Stimulated activated CD4-positive, alpha-beta T cell treated with anti-CD3 and anti-CD28 coated beads, Interleukin-2, amount 100 ng/mL, for 4 hours (primary cell): ENCODE measurements at regions not wholly inside any gene's neighbourhood (a gene's known extent, or its start where the extent isn't known, plus 50 kb on each side); places are given as distances from the start of the nearest gene placed in this dataset.

Experiments
- DNase-seq: peaks from one replicate; pipeline ENCODE4 v3.0.0-alpha.2; 2020; ENCODE audit warnings: low read depth

DNA sequence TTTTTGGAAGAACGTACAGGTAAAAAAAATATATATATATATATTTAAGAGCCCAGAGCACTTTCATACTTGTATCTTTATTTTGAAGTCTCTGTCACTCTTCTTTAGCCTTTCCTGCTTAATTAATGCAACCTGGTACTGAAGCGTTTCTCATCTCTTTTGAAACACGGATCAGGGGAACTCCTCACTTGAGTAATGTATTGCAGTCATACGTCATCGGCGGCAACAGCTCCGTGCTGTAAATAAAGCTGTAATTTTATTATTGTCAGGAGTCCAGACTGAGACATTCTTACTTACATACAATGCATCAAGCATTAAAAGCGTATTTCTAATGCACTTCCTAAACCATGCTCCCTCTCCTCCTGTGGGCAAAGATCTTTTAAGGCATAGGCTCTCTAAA is 514.7 kb downstream of the SOX11 start:
- DNase-seq, result no peak

DNA sequence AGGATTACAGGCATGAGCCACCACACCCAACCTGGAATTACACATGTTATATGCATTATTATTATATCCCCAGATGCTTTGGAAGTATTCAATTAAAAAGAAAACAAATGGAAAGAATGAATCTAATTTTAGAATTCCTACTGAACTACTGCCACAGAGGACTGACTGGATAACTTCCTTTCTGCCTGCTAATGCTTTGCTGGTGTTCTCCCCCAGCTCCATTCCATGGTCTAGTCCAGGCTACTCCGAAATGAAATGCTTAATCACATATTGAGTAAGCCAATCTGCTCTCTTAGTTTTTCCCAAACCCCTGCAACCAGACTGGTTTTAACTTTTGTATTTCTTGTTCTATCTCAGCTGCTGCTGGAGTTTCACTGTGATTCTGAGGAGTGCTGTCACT is 519.1 kb downstream of the SOX11 start:
- DNase-seq, result no peak

DNA sequence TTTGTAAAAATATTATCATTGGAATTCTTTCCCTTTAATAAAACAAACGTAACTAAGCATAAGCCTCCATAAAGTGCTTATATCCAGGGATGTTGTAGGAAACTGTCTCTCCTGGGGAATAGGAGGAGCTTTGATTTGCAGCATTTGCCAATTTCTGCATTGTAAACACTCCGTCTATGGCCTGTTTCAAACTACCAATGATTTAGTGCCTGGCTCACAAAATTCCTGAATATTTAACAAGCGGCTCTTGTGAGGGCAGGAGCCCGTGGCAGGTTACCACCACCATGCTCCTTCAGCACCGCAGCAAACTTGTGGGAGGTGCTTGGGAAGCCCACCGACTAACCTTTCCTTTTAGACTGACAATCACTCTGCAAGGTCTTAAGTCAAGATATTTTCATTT is 520.3 kb downstream of the SOX11 start:
- no peak for DNase-seq

DNA sequence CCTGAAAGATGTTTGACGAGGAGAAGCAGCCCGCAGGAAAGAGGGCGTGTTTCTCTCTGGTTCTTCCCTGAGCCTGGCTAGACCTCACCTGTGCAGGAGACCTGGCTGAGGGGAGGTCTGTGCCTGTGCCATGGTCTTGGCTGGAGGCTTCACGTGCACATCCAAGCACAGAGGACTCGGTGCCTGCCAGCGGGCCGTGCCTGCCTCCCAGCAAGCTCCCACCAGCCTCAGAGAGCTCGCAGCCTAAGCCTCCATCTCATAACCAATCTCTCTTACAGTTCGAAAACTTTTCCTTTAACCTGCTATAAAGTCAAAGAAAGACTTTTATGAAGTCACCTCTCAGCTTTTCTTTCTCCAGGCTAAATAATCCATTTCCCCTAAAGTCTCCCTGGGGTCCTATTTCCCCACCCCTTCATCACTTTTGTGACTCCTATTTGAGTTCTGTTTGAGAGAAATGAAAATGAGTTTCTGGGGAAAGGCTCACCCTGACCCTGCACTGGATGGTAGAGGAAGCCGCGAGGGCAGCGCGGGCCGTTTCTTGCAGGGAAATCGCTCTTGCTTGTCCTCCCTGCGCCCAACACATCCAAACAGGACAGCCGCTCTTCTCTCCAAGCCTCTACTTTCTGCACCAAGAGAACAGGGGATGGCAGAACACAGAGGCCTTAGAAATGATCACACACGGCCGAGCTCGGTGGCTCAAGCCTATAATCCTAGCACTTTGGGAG is 521.0 kb downstream of the SOX11 start:
- DNase-seq, result no peak

DNA sequence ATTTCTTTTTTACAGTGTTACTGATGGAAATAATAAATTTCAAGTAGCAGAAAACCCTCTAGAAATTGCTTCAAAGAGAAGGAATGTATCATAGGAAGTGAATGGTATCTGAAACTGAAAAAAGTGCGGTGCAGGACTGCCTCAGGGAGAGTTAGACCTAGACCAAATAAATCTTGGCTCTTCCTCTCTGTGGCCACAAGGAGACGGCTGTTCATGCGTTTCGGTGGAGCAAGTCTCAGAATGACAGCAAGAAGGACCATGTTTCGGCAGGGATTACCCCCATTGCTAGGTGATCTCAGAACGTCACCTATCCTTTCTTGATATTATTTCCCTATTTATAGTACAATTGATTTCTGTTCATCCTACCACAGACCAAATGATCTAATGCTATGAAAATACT is 522.3 kb downstream of the SOX11 start:
- DNase-seq, result no peak

DNA sequence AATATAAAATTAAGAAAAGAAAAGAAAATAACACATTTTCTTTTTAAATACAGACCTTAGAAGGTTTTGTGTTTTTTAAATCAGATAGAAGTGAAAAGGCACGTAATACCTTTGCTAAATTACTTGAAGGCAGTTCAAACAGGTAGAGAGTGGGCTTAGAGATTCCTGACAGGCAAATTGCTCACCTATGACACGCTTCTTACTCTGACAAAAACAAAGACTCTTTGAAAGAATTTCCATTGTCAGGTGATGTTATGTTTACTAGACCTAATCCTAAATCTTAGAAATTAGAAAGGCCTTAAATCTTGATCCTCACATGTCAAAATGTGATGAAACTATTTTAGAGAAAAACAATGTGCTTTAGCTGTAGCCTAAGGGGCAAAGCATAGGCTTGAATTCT is 522.9 kb downstream of the SOX11 start:
- no peak for DNase-seq

DNA sequence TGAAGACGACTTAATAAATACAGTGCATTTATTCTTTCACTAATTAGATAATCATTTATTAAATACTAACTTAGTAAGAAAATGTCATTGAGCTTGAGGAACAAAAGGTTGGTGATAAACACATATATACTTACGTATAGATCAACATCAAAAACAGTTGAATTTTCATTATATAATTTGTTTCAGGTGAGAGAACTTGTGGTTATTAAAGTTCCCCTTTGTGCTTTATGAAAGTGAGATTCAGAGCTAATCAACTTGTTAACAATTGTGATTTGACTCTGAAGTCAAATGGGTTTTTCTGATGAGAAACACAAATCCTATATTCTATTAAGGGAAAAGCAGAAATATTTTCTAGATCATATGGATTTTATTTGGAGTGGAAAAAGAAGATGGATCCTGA is 524.0 kb downstream of the SOX11 start:
- no peak for DNase-seq

DNA sequence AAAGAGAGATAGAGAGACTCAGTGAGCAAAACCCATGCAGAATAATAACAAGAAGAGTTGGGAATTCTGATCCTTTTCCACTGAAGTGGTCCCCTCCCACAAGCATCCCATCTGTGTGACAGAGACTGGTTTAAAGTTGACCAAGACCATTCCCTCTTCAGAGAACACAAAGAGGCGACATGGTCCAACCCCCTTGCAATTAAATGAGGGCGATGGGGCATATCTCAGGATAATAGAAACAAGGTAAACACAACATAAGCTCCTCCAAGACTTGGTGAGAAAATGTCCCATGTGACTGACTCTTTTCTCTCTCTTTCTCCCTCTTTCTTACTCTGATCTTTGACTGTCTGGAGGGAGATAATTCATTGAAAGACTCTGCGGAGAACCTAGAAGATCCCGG is 526.7 kb downstream of the SOX11 start:
- DNase-seq, result no peak

DNA sequence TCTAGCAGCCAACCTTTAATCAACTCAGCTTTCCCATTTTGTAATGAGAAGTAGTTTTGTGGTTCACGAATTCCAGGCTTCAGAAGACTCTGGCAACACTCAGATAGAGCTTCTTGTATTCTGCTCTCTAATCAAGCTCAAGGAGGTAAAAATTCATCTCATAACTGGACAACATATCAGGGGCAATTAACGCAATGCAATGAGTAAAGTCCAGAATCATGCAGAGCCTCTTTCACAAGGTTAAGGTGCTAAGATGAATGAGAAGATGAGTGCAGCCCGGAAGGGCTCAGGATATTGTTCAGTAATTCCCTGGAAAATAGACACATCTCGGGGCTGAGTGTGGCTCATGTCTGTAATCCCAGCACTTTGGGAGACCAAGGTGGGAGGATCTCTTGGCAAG is 527.7 kb downstream of the SOX11 start:
- no peak for DNase-seq

DNA sequence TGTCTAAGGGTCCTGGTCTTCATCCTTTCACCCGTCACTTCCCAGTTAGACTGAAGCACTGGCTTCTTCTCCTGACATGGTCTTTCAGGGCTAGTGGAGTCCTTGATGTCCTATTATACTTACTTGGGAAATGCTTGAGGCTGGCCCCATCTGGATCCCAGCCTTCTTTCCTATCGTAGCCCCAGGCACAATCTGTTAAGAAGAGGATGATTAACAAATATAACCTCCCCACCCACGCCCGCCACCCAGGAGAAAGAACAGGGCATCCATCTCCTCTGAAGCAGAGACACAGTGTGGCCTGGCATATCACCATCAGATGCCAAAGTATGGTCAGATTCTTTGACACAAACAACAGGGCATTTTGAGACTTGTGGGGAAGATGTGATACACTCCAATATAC is 530.1 kb downstream of the SOX11 start:
- no peak for DNase-seq

DNA sequence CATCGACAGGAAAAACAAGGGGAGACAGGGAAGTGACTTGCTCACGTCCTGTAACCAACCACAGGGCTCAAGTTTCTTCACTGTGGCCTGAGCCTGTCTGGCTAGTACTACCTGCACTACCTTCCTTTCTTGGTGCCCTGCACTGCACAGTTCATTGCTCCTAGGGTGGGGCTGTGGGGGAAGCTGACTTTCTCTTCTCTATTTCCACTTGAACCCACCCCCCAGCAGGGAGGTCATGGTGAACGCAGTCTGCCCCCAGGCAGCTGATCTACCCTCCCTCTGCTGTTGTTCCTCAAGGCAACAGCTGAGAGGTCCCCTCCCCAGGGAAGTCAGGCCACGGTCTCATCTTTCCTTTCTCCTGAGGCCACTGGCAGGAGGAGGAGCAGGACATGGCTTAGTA is 532.1 kb downstream of the SOX11 start:
- DNase-seq, result no peak

DNA sequence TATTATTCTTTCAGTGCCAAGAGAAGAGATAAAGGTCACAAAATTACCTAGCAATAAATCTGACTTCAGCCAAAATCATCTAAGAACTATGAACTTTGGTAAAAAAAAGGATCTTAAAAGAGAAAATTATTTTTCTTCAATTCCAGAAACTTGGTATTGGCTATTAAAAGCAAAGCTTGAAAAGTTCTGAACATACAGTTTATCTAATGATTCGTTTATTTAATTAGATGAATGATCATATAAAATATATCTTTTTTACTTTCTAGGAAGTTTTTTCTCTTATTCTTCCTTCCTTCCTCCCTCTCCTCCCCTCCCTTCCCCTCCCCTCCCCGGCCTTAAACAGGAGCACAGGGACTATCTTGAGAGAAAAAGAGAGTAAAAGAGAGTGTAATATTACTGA is 536.1 kb downstream of the SOX11 start:
- no peak for DNase-seq

DNA sequence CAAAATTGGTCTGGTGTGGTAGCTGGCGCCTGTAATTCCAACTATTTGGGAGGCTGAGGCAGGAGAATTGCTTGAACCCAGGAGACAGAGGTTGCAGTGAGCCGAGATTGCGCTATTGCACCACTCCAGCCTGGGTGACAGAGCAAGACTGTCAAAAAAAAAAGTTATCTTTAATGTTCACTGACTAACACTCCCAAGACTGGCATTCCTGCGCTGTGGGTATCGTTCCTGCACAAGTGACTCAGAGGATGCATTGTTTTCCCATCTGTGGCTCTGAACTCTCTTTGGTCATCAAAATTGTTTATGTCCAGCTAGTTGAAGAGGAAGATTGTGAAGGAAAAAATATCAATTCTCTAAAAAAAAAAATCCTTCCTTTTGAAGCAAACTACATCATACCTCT is 539.0 kb downstream of the SOX11 start:
- DNase-seq, result no peak

DNA sequence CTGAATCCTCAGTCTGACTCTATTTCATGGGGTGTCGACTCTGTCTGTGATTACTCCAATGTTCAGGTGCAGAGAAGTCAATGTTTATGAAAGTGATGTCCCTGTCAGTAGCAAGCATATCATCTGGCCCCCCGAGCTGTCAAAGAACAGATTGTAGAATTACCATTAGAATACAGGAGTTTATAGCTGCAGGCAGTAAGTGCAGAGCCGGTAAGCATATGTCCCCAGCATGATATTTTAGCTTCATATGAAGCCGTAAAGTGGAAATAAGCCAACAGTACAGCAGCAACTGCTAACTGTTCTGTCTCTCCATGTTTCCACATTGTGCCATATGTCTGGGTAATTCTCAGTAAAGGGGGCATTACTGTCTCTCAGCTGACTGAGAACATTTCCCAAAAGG is 541.8 kb downstream of the SOX11 start:
- DNase-seq, result no peak

DNA sequence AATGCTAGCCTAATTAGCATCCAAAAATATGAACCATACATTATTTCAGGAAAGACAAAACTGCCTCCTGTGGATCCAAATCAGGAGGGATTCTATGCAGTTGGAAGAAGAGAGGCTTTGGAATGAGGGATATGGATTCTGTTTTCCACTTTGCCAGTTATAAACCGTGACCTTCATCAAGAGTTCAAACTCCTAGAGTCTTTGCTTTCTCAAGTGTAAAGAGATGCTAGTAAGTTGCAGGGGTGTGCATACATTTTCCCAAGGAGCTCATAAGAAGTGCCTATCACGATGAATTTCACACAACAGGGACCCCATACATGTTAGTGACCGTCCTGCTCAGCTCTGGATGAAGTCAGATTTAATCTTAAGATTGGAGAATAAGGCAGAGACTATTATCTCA is 542.5 kb downstream of the SOX11 start:
- no peak for DNase-seq

DNA sequence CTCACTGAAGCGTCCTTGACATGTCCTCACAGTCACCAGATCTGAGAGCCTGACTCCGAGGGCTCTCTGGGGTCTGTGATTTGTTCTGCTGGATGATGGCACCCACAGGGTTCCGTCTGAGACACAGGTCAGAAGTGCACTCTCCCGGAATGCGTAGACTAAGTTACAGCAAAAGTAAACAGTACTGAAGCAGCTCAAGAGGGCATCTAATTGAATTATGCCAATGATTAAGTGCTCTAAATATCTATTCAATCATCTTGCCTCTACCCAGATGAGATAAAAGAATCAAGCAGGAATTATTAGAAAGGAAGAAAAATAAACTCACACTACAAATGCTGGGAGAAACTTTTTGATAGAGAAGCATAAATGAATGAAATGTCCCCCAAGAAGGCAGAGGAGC is 544.1 kb downstream of the SOX11 start:
- DNase-seq, result no peak

DNA sequence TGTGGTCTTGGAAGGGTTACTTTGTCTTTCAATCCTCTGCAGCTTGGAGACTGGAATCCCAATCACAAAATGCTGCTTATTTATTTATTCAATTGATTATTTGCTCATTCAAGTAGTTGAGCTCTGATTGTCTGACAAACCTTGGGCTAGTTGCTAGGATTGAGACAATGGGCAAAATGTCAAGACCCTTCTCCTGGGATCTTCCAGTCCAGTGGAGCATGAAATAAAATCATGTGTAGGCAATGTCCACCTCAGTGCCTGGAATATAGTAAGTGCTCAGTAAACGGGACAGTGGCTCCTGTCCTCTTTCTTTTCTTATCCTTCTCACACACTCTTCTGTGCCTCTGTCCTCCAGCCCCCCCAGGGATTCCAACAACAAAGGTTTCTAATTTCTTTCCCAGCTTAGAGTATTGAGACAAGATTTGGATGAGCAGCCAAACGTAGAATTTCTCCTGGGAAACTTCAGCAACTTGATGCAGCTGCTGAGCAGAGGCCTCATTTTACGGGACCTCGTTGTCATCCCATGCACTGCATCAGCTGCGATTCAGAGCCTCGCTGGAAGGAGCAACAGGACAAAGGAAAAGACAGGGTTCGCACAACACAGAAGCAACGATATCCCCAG is 545.0 kb downstream of the SOX11 start:
- no peak for DNase-seq

DNA sequence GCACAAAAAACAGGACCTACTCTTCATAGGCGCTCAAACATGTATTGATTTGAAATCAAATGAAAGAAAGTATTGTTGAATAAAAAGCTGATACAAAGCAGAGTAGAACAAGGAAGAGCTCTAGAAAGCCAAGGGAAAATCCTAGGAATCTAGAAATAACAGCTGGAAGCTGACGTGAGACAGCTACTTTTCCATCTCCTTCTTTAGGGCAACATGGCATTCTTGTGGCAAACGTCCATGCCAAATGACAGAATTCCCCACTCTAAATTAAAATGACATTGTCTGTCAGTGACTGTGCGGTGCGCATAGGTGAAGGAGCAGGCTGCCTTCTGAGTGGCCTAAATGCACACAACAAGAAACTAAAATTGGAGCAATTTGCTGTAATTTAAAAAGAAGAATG is 557.4 kb downstream of the SOX11 start:
- DNase-seq, result no peak

DNA sequence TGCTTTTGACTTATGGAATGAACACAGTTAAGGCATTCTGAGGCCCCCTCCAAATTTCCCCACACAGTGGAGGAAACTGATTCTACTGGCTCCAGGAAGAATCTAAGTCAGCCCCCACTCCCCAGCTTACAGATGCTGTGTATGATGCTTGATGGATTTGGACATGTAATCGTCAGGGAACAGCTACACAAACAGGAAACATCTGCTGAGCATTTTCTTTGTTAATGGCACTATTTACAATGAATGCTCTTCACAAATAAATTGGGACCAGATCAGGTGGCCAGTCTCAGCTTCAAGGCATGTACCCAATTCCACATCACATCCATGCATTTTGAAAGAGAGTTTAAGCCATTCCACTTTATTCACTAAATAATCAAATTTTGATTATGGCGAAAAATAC is 562.3 kb downstream of the SOX11 start:
- no peak for DNase-seq

DNA sequence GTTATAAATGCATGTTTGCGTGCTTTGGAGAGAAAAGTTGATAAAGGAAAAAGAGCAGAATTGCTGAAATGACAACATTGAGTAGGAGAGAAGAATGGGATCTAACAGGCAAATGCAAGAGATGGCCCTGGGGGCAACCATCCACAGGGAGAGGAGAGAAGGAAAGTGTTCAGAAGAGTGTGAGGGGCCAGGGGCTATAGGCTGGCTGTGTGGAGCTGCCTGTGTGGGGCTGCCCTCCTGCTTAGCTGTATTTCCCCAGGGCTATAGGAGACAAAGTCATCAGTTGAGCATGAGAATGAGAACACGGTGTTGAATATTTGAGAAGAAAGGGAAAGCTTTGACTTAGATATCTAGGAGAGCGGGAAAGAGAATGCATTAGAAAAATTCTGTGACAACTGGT is 572.0 kb downstream of the SOX11 start:
- no peak for DNase-seq

DNA sequence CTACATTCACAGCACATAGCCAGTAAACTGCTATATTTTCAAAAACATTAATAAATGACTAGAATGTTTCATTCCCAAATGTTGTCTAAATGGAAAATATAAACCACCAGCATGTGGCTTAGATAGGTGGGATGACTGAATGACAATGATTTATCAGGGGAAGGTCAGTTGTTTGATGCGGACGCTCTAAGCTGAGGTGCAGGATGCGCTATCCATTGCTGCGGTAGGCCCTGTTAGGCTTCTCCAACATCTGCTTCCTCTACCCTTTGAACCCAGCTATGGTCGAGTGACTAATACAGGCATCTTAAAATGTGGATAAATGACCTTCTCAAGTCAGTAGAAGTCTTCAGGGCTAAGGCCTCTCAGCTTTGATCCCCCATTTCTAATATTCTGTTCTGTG is 584.2 kb downstream of the CMPK2 start:
- no peak for DNase-seq

DNA sequence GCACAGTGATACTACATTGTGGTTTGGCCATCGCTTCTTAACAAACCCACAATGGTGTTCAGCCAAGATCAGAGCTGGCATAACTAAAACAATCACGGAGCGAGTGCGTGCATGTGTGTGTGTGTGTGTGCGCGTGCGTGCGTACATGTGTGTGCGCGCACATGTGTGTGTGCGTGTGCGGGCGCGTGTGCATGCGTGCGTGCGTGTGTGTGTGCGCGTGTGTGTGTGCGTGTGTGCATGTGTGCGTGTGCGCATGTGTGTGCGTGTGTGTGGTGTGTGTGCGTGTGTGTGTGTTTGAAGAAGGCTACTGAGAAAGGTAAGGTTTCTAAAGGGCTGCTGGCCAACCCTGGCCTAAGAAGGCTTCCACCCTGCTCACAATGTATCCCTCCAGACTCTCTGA is 582.4 kb downstream of the CMPK2 start:
- no peak for DNase-seq

DNA sequence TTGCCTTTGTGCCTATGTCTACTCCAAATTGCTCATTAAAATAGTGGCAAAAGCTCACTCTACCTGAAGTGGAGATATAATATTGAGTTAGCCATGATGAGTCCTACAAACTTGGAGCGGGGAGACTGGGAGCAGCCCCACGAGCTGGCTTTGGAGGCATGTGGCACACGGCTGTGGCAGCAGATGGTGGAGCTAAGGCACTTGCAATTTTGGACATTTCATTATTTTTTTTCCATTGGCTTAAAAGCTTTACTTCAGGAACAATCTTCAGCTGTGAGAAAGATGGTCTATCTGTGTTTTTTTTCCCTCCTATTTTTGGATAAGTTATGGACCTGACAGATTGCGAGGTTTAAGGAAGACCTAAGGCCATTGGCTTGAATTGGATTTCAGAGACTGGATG is 578.3 kb downstream of the CMPK2 start:
- no peak for DNase-seq

DNA sequence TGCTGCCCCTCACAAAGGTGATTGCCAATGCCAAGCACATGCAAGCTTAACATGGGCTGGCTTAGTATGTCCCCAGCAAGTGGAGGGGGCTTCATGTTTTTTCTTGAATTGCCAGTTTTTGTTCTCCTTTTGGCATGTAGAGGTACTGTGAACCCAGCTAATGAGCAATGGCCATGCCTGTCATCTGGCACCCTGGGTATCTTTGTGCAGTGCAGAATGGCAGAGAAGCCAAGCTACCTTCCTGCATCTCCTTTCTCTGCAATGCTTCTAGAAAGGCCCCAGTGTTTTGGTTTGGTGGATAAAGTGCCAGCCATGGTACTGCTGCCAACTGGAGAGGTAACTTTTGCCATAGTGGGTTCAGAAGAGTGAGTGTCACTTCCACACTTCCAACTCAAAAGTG is 576.9 kb downstream of the CMPK2 start:
- no peak for DNase-seq
